Naive thymus-derived CD8-positive, alpha-beta T cell (primary cell): ENCODE measurements at regions not wholly inside any gene's neighbourhood (a gene's known extent, or its start where the extent isn't known, plus 50 kb on each side); places are given as distances from the start of the nearest gene placed in this dataset.
"Not testable (repeated sequence)": the region's sequence is repeated elsewhere in the genome, so short reads cannot be mapped to it uniquely, and the experiment has no call there.

ENCODE experiments used
- ATAC-seq, 2 donors: fragments of 150-1000 bp; cut with Tn5 transposase in 1 of 2; sonication (Bioruptor Pico), chemical (Tn5 transposase) in 1 of 2; 1 replicate in 1 of 2; 2 replicates in 1 of 2; pipeline ENCODE4 v1.10.0; 2021; ENCODE audit warnings: mild to moderate bottlenecking in 2 of 2, moderate library complexity in 2 of 2
- POLR2A ChIA-PET: fragments of 350-600 bp; sonication (Branson Sonifier 250); formaldehyde crosslinking; loops from one replicate; lab custom pipeline; 2021; ENCODE audit warnings: antibody characterized with exemption; lab: Charles Lee
- DNase-seq, 10 donors: peaks; one replicate each; pipeline versions ENCODE4 v3.0.0 to v3.0.0-alpha.2; 2020 to 2022
- H3K27ac Mint-ChIP-seq, 10 donors: one replicate each; pipeline ENCODE4 v1.8.0; 2020 to 2022; ENCODE audit warnings: mild to moderate bottlenecking in 10 of 10, mixed read lengths in 10 of 10, moderate library complexity in 4 of 10, inconsistent platforms in 1 of 10
- H3K27me3 Mint-ChIP-seq, 5 donors: one replicate each; pipeline ENCODE4 v1.8.0; 2021 to 2022; ENCODE audit warnings: mixed read lengths in 5 of 5
- H3K36me3 Mint-ChIP-seq, 3 donors: one replicate each; pipeline ENCODE4 v1.8.0; 2020 to 2022; ENCODE audit warnings: mixed read lengths in 3 of 3, mild to moderate bottlenecking in 2 of 3, inconsistent platforms in 1 of 3
- H3K4me1 Mint-ChIP-seq, 4 donors: one replicate each; pipeline ENCODE4 v1.8.0; 2021 to 2022; ENCODE audit warnings: mixed read lengths in 4 of 4
- H3K4me3 Mint-ChIP-seq, 10 donors: one replicate each; pipeline ENCODE4 v1.8.0; 2020 to 2022; ENCODE audit warnings: mild to moderate bottlenecking in 10 of 10, mixed read lengths in 10 of 10, moderate library complexity in 6 of 10, inconsistent platforms in 1 of 10
- H3K9me3 Mint-ChIP-seq, 9 donors: one replicate each; pipeline ENCODE4 v1.8.0; 2020 to 2022; ENCODE audit warnings: mixed read lengths in 9 of 9, mild to moderate bottlenecking in 3 of 9, inconsistent platforms in 1 of 9, moderate library complexity in 1 of 9

DNA sequence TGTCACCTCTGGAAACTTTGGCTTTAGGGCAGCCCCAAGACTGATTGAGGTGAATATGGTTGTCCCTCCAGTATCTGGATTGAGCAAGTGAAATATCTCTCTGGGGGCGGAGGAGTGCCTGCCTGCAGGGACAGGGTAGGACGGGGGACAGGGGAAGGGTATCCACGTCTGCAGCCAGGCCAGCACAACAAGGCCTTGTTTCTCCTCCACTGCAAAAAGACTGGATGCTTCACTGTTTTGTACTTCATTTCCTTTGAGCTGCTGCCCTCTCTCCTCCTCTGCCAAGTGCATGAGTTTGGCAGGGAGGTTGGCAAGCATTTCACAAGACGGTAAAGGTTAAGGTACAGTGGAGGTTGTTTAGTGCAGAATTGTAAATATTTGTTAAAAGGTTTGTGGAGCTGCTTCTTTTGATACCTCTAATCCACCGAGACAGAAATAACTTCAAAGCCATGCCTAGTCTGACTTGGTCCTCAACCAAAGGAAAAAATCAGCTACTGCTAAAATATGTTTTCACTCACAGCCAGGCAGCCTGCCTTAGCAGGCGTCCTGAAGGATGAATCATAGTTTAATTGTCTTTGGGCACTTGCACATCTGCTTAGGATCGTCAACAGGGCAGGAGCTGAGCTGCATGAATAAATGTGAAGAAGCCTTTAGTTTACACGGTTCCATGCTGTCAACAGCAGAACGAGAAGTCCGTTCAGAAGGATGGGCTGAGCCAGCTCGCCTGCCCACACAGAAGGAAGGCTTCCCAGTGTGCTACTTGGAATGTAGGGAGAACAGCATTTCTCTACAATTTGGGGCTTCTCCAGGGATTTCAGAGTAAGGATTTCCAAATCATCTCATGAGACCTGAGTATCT is 269.7 kb downstream of the TTC6 start:
- DNase-seq = no peak
- Mint-ChIP-seq H3K27ac (no peak overlapping the region), H3K27me3 (peaks cover 0 to 9% (median 2%) of the 10 kb centered on the region in 5 donors), H3K4me1 (no peaks in the 10 kb centered on the region), H3K9me3 (peaks cover 0 to 3% (median 0%) of the 10 kb centered on the region in 9 donors), H3K4me3 (no peak overlapping the region), H3K36me3 (no peaks in the 10 kb centered on the region)
- no peak for ATAC-seq
- POLR2A ChIA-PET = no interaction called here

DNA sequence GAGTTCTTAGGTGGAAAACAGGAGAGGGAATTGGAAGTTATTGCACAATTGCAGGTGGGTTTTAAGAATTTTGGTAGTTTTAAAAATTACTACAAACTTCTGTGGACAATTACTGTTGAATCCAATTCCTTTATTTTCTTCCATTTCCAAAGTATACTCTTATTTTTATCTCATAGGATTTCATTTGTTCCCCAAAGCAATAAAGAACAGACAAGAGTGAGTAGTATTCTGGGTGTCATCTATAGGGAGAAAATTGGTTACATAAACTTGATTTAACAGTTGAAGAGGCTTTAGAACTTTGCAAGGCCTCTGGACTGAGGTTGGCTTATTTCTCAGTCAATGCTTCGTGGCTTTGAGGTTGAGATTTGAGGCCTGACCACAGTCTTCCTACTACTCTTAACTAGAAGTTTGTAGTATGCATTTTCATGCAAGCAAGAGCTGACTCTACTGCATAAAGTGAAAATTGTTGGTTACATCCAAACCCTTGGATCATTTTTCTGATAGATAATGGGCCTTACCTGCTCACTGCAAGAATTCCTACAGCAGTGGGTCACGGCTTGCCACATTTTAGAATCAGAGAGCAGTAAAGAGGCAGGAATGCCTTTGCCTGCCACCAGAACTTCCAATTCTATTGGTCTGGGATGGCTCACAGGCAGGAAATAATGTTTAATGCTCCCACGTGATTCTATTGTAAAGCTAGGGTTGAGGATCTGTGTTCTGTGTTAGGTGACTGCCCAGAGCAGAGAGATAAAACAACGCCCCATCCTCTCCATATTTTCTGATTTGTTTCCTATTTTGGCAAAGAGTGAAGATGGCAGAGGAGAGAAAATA is 270.5 kb downstream of the TTC6 start:
- Mint-ChIP-seq H3K27me3 (peaks cover 0 to 13% (median 6%) of the 10 kb centered on the region in 5 donors), H3K9me3 (peaks cover 0 to 3% (median 0%) of the 10 kb centered on the region in 9 donors), H3K4me1 (no peaks in the 10 kb centered on the region), H3K36me3 (no peaks in the 10 kb centered on the region), H3K4me3 (no peak overlapping the region), H3K27ac (no peak overlapping the region)
- POLR2A ChIA-PET = no interaction called here
- no peak for ATAC-seq
- DNase-seq = no peak

DNA sequence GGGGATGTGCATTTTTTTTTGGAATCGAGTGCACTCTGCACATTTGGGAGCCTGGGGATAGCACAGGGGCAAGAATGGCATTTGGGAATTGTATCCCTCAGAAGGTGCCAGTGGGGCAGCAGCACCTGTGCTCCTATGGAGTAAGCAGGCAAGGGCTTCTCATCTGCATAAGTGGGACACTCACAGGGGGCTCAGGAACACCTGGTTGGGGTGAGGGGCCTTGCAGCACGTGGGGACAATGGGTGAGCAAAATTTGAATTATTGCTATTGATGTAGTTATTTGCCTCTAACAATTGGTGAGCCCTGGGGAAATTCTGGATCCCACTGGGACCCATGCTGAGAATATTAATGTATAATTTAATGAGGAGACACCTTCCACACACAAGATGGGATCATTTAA is 274.2 kb downstream of the TTC6 start:
- Mint-ChIP-seq H3K4me3 (no peak overlapping the region), H3K36me3 (no peaks in the 10 kb centered on the region), H3K4me1 (peaks cover 2 to 3% (median 2%) of the 10 kb centered on the region in 4 donors), H3K27me3 (peaks cover 2 to 20% (median 8%) of the 10 kb centered on the region in 5 donors), H3K9me3 (no peaks in the 10 kb centered on the region), H3K27ac (no peak overlapping the region)
- no peak for ATAC-seq
- POLR2A ChIA-PET = no interaction called here
- DNase-seq = no peak

DNA sequence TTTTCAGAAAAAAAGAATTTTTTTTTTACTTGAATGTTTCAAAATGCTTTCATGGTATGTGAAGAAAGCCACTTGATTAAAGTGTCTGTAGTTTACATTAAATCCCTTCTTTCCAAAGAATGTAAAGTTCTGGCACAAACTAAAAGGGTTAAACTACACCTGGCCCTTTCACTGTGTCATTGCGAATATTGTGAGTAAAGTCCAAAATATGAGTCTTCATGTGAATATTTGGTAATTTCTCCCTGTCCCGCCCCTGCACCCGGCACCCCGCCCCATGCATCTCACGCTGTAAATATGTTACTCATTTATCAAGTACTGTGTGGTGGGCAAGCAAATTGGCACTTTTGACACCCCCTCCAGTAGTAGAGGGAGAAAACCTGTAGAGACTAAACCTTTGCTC is 274.7 kb downstream of the TTC6 start:
- peaks cover 2 to 24% (median 8%) of the 10 kb centered on the region in 5 donors for H3K27me3 Mint-ChIP-seq
- no peak overlapping the region for H3K4me3 Mint-ChIP-seq
- peaks cover 5 to 7% (median 6%) of the 10 kb centered on the region in 4 donors for H3K4me1 Mint-ChIP-seq
- no peak for ATAC-seq
- POLR2A ChIA-PET = no interaction called here
- no peak overlapping the region for H3K27ac Mint-ChIP-seq
- H3K9me3 Mint-ChIP-seq = no peaks in the 10 kb centered on the region
- H3K36me3 Mint-ChIP-seq = no peaks in the 10 kb centered on the region
- DNase-seq = no peak

DNA sequence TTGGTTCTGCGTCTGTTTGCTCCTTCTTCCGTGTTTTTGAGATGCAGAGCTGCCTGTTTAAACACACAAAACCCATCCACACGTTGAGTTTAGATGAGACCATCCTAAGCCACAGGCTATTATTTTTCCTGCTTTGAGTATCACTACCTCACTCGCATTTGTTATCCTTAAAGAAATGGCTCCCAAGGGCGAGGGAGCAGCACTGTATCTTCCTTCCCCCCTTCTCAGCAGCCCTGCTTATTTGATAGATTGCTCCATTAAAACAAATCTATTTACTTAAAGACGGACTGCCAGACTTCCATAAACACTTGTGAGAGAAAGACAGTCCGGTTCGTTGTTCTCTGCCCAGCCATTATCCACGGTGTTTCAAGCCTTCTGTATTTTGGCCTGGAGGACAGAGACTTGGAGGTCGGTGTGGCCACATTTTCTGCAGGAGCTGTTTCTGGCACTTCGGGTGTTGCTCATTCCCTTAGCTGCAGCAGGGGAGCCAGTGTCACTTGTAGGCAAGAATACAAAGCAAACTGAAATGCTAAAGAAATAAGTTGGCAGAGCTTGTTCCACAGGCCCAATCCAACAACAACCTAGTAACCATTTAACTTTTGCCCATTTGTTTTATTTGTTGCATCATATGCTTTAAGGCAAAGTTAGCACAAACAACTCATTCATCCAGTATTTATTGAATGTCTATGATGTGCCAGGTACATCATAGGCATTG is 275.4 kb downstream of the TTC6 start:
- Mint-ChIP-seq H3K27me3 (peaks cover 4 to 24% (median 8%) of the 10 kb centered on the region in 5 donors), H3K27ac (no peak overlapping the region), H3K4me3 (no peak overlapping the region), H3K36me3 (no peaks in the 10 kb centered on the region), H3K4me1 (peaks cover 5 to 7% (median 6%) of the 10 kb centered on the region in 4 donors), H3K9me3 (no peaks in the 10 kb centered on the region)
- no peak for ATAC-seq
- POLR2A ChIA-PET = no interaction called here
- DNase-seq = no peak

DNA sequence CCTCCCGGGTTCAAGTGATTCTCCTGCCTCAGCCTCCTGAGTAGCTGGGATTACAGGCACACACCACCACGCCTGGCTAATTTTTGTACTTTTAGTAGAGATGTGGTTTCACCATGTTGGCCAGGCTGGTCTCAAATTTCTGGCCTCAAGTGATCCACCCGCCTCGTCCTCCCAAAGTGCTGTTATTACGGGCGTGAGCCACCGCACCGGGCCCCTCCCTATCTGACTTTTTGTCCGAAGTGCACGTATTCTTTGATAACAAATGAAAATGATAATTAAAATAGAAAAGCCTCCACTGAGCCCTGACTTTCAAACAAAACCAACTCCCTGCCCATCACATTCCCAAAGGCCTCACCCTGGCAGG is 278.6 kb downstream of the TTC6 start:
- POLR2A ChIA-PET, H3K4me1 Mint-ChIP-seq, H3K4me3 Mint-ChIP-seq, H3K36me3 Mint-ChIP-seq, ATAC-seq, H3K9me3 Mint-ChIP-seq: not testable (repeated sequence)
- Mint-ChIP-seq H3K27me3 (peaks cover 0 to 24% (median 5%) of the 10 kb centered on the region in 5 donors), H3K27ac (peak overlapping the region in 1 of 10 donors; percentile 8)
- DNase-seq = peak in 1 of 10 donors; percentile 1

DNA sequence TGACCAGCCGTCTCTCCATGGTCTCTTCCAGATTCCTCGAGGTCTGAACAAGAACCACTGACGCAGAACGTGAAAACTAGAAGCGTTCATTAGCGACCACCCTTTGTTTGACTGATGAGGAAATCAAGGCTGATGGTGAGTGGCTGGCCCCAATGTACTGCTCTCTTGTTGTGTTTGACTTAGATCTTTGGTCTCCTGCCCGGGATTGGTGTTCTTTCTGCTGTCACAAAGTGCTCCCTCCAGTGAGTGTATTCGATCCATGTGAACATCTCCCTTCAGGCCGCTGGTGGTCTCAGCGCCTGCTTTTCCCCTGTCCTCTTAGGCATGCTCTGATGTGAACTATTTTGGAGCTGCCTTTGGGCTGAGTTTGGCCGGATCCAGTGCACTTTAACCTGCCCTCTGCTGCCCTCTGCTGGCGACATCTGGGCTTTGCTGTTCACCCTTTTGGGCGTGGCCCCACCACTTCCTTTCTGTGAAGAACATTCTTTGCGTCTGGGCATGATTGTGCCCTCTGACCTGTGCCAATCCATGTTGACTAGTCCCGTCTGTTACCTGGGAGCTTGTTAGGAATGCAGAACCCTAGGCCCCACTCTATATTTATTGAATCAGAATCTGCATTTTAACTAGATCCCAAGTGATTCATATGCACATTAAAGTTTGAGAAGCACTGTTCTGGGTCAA is 279.1 kb downstream of the TTC6 start:
- Mint-ChIP-seq H3K4me3 (peak overlapping the region in 1 of 10 donors; percentile 43), H3K27me3 (peaks cover 0 to 24% (median 5%) of the 10 kb centered on the region in 5 donors), H3K4me1 (peaks cover 5 to 7% (median 6%) of the 10 kb centered on the region in 4 donors), H3K36me3 (no peaks in the 10 kb centered on the region), H3K27ac (peak overlapping the region in 3 of 10 donors; percentile 8 to 66 (median 42)), H3K9me3 (no peaks in the 10 kb centered on the region)
- POLR2A ChIA-PET = no interaction called here
- DNase-seq (peak; percentile 15 to 82 (median 70)), ATAC-seq (peak; percentile 76 to 84)

DNA sequence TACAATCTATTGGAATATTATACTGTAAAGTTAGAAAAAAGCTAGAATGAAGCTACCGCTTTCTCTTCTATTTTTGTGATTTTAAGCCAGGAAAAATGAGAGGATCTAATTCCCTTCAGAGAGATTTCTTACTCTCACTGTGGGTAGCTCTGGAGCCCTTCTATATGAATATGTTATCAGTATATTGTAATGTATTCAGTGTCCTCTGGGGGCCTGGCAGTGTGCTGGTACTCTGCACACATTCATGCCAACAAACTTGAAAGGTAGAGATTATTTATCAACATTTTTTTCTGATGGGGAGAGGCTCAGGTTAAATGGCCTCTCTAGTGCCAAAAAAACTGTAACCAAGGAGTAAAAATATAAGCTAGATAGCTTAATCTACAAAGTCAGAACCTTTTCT is 292.8 kb downstream of the TTC6 start:
- ATAC-seq (no peak), DNase-seq (no peak)
- Mint-ChIP-seq H3K4me1 (no peaks in the 10 kb centered on the region), H3K27ac (no peak overlapping the region), H3K9me3 (peaks cover 0 to under 1% (median 0%) of the 10 kb centered on the region in 9 donors), H3K4me3 (no peak overlapping the region), H3K36me3 (no peaks in the 10 kb centered on the region), H3K27me3 (peaks cover 3 to 49% (median 19%) of the 10 kb centered on the region in 5 donors)
- POLR2A ChIA-PET = no interaction called here

DNA sequence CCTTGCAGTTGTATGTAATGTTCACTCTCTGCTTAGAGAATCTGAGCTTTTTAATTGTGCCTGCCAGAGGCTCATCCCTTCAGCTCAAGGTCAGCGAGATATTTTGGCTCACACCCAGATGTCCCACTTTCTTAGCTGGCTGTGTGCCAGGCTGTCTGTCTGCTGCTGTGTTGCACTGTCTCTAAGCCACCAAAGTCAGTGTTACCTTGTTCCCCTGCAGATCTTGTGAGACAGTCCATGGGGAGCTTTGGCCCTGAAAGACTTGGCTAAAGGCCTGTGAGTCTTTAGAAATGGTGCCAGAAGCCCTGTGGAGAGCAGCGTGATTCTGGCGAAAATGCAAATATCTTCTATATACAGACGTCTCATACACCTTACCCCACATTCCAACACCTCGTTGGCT is 293.7 kb downstream of the TTC6 start:
- no peaks in the 10 kb centered on the region for H3K36me3 Mint-ChIP-seq
- H3K4me1 Mint-ChIP-seq = no peaks in the 10 kb centered on the region
- H3K9me3 Mint-ChIP-seq = no peaks in the 10 kb centered on the region
- no peak for DNase-seq
- POLR2A ChIA-PET = no interaction called here
- H3K27me3 Mint-ChIP-seq = peaks cover 3 to 52% (median 20%) of the 10 kb centered on the region in 5 donors
- no peak overlapping the region for H3K4me3 Mint-ChIP-seq
- no peak overlapping the region for H3K27ac Mint-ChIP-seq
- ATAC-seq = no peak

DNA sequence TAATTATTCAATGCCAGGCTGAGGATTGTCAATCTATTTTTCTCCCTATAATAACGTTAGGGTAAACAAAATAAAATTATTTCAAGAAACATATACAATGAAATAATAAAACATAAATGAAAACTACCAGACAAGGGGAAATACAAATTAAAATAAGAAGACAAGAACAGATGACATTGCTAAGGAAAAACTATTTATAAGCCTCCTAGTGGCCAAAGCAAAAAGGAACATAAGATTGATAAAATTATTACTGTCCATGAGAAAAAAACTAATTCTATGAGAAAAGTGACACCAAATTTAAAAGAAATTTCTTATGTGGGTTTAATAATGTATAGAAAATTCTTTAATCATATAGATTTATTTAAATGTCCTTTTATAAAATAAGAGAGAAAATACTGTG is 294.7 kb downstream of the TTC6 start:
- Mint-ChIP-seq H3K9me3 (no peaks in the 10 kb centered on the region), H3K27me3 (peaks cover 4 to 55% (median 22%) of the 10 kb centered on the region in 5 donors), H3K4me1 (no peaks in the 10 kb centered on the region), H3K4me3 (no peak overlapping the region), H3K27ac (no peak overlapping the region), H3K36me3 (no peaks in the 10 kb centered on the region)
- no peak for DNase-seq
- ATAC-seq = no peak
- POLR2A ChIA-PET = no interaction called here

DNA sequence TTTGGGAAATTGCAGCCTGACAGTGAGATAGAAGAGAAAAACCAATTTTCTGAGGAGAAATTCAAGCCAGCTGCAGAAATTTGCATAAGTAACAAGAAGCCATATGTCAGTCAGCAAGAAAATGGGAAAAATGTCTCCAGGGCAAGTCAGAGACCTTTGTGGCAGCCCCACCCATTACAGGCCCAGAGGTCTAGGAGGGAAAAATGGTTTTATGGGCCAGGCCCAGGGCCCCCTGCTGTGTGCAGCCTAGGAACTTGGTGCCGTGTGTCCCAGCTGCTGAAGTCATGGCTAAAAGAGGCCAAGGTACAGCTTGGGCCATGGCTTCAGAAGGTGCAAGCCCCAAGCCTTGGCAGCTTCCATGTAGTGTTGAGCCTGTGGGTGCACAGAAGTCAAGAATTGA is 296.1 kb downstream of the TTC6 start:
- ATAC-seq, H3K36me3 Mint-ChIP-seq, H3K4me3 Mint-ChIP-seq, DNase-seq, H3K9me3 Mint-ChIP-seq, H3K27ac Mint-ChIP-seq, H3K4me1 Mint-ChIP-seq, POLR2A ChIA-PET: not testable (repeated sequence)
- H3K27me3 Mint-ChIP-seq = peaks cover 6 to 63% (median 24%) of the 10 kb centered on the region in 5 donors

DNA sequence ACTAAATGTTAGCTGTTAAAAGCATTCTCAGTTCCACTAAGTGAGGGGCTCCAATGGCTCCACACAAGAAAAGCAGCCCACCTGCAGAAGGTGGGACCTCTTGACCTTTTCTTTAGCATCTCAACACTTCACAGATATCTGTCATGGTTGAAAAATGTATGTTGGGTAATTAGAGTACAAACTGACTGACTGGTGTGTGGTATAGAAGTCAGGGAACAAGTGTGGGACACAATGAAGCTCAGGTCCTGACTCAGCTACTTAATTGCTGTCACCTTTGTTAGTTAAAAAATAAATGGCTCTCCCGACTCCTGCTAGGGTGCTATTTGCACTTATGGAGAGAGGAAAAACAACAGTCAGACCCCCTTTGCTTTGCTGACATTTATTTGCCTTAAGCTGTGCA is 299.0 kb downstream of the TTC6 start:
- Mint-ChIP-seq H3K9me3 (no peaks in the 10 kb centered on the region), H3K4me3 (no peak overlapping the region), H3K36me3 (no peaks in the 10 kb centered on the region), H3K4me1 (no peaks in the 10 kb centered on the region), H3K27ac (no peak overlapping the region), H3K27me3 (peaks cover 6 to 46% (median 32%) of the 10 kb centered on the region in 5 donors)
- ATAC-seq (no peak), DNase-seq (no peak)
- POLR2A ChIA-PET = no interaction called here
